Gastroesophageal sphincter (tissue), 3 donors: ENCODE measurements at regions not wholly inside any gene's neighbourhood (a gene's known extent, or its start where the extent isn't known, plus 50 kb on each side); places are given as distances from the start of the nearest gene placed in this dataset.
"Not testable (repeated sequence)": the region's sequence is repeated elsewhere in the genome, so short reads cannot be mapped to it uniquely, and the experiment has no call there.

Experiments
- POLR2A ChIP-seq, 2 donors: fragments of 450-650 bp; IDR thresholded peaks; one replicate each; pipeline ENCODE4 v1.6.1; 2017; ENCODE audit warnings: antibody characterized with exemption in 2 of 2, mild to moderate bottlenecking in 2 of 2, moderate library complexity in 1 of 2
- TF ChIP-seq, protein P1 (sequence below), 4 experiments: fragments of 200-600 bp in 2 of 4; fragments of 450-650 bp in 2 of 4; sonication (generic) in 1 of 4; IDR thresholded peaks; one replicate each; pipeline ENCODE4 v1.5.1; 2017 to 2019; ENCODE audit warnings: antibody characterized with exemption in 4 of 4, mild to moderate bottlenecking in 2 of 4, moderate library complexity in 2 of 4

DNA sequence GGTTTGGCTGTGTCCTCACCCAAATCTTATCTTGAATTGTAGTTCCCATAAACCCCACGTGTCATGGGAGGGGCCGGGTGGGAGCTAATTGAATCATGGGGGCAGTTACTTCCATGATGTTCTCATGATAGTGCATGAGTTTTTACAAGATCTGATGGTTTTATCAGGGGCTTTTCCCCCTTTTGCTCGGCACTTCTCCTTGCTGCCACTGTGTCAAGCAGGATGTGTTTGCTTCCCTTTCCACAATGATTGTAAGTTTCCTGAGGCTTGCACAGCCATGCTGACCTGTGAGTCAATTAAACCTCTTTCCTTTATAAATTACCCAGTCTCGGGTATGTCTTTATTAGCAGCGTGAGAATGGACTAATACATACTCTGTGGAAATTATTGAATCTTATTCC is 141.2 kb upstream of the MAGI2 start:
- not testable (repeated sequence) for TF ChIP-seq POLR2A (IDR thresholded peaks at IDR 0.05)
- TF ChIP-seq, protein P1, sequence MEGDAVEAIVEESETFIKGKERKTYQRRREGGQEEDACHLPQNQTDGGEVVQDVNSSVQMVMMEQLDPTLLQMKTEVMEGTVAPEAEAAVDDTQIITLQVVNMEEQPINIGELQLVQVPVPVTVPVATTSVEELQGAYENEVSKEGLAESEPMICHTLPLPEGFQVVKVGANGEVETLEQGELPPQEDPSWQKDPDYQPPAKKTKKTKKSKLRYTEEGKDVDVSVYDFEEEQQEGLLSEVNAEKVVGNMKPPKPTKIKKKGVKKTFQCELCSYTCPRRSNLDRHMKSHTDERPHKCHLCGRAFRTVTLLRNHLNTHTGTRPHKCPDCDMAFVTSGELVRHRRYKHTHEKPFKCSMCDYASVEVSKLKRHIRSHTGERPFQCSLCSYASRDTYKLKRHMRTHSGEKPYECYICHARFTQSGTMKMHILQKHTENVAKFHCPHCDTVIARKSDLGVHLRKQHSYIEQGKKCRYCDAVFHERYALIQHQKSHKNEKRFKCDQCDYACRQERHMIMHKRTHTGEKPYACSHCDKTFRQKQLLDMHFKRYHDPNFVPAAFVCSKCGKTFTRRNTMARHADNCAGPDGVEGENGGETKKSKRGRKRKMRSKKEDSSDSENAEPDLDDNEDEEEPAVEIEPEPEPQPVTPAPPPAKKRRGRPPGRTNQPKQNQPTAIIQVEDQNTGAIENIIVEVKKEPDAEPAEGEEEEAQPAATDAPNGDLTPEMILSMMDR (IDR thresholded peaks at IDR 0.05): not testable (repeated sequence)
